ENCODE measurements at regions not wholly inside any gene's neighbourhood (a gene's known extent, or its start where the extent isn't known, plus 50 kb on each side); places are given as distances from the start of the nearest gene placed in this dataset.

DNA sequence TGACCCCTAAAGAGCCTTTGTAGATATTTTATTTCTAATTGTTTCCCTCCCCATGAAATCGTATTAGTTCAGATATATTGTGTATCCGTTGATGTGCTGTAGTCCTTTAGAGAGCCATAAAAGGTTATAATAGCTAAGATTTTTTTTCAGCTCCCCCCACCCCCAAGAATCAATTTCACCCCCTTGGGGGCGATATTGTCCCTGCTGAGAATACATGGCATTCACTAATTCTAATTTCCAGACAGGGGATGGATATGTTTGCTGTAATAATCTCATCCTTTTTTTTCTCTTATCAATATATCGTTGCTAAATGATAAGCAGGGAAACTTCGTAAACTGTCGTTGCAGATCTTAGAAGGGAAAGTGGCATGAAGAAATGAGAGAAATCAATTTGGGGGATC, 530.7 kb downstream of the TMEM182 start:
- TF ChIP-seq POLR2A (IDR thresholded peaks at IDR 0.05; ENCODE audit: low read depth, low read length) (no peak), EZH2 (IDR thresholded peaks at IDR 0.05; ENCODE audit: borderline replicate concordance, low read depth, low read length, severe bottlenecking) (no peak)

Data from endothelial cell of umbilical vein (primary cell).